ENCODE measurements at regions not wholly inside any gene's neighbourhood (a gene's known extent, or its start where the extent isn't known, plus 50 kb on each side); places are given as distances from the start of the nearest gene placed in this dataset.
"Not testable (repeated sequence)": the region's sequence is repeated elsewhere in the genome, so short reads cannot be mapped to it uniquely, and the experiment has no call there.

- no peaks in the 10 kb centered on the region for H3K36me3 ChIP-seq
- no peaks in the 10 kb centered on the region for H3K27me3 ChIP-seq
- H3K4me1 ChIP-seq: peaks cover 14% of the 10 kb centered on the region
- H3K4me2 ChIP-seq: no peak overlapping the region
- no peak overlapping the region for H3K9ac ChIP-seq
- H3K9me3 ChIP-seq: no peaks in the 10 kb centered on the region
- H4K20me1 ChIP-seq: no peaks in the 10 kb centered on the region
- no peak overlapping the region for H3K4me3 ChIP-seq
- no peak for TF ChIP-seq Cebpa-rat (IDR thresholded peaks at IDR 0.05)
- no peak overlapping the region for H3K27ac ChIP-seq
These were observed 126.8 kb upstream of the FBXL7 start for GRCh38 chr5:15373151-15373550.

GRCh38 chr5:15371184-15371583 lies 128.8 kb upstream of the FBXL7 start:
- no peak overlapping the region for H3K9ac ChIP-seq
- H3K27ac ChIP-seq: no peak overlapping the region
- no peaks in the 10 kb centered on the region for H3K27me3 ChIP-seq
- no peaks in the 10 kb centered on the region for H3K36me3 ChIP-seq
- H4K20me1 ChIP-seq: no peaks in the 10 kb centered on the region
- H3K4me1 ChIP-seq: no peaks in the 10 kb centered on the region
- H3K4me3 ChIP-seq: no peak overlapping the region
- no peak overlapping the region for H3K4me2 ChIP-seq
- TF ChIP-seq Cebpa-rat (IDR thresholded peaks at IDR 0.05): no peak
- no peaks in the 10 kb centered on the region for H3K9me3 ChIP-seq

GRCh38 chr5:15368835-15369234 lies 131.1 kb upstream of the FBXL7 start:
- H3K36me3 ChIP-seq: no peaks in the 10 kb centered on the region
- H3K9me3 ChIP-seq: no peaks in the 10 kb centered on the region
- H3K27me3 ChIP-seq: no peaks in the 10 kb centered on the region
- H3K27ac ChIP-seq: no peak overlapping the region
- TF ChIP-seq Cebpa-rat (IDR thresholded peaks at IDR 0.05): no peak
- no peak overlapping the region for H3K9ac ChIP-seq
- no peaks in the 10 kb centered on the region for H4K20me1 ChIP-seq
- H3K4me1 ChIP-seq: no peaks in the 10 kb centered on the region
- no peak overlapping the region for H3K4me3 ChIP-seq
- no peak overlapping the region for H3K4me2 ChIP-seq

- TF ChIP-seq Cebpa-rat (IDR thresholded peaks at IDR 0.05): no peak
- H3K9ac ChIP-seq: no peak overlapping the region
- no peak overlapping the region for H3K4me3 ChIP-seq
- no peak overlapping the region for H3K4me2 ChIP-seq
- no peaks in the 10 kb centered on the region for H4K20me1 ChIP-seq
- no peaks in the 10 kb centered on the region for H3K36me3 ChIP-seq
- no peak overlapping the region for H3K27ac ChIP-seq
- H3K27me3 ChIP-seq: no peaks in the 10 kb centered on the region
- no peaks in the 10 kb centered on the region for H3K9me3 ChIP-seq
- H3K4me1 ChIP-seq: no peaks in the 10 kb centered on the region
These were observed 132.5 kb upstream of the FBXL7 start for GRCh38 chr5:15367489-15367888.

GRCh38 chr5:15366676-15367391 lies 133.1 kb upstream of the FBXL7 start:
- Histone ChIP-seq H3K9me3 (no peaks in the 10 kb centered on the region), H3K27me3 (no peaks in the 10 kb centered on the region), H3K27ac (no peak overlapping the region), H3K4me3 (no peak overlapping the region), H4K20me1 (no peaks in the 10 kb centered on the region), H3K9ac (no peak overlapping the region), H3K36me3 (no peaks in the 10 kb centered on the region), H3K4me1 (no peaks in the 10 kb centered on the region), H3K4me2 (no peak overlapping the region)
- no peak for TF ChIP-seq Cebpa-rat (IDR thresholded peaks at IDR 0.05)

- Histone ChIP-seq H3K4me3 (no peak overlapping the region), H3K4me1 (no peaks in the 10 kb centered on the region), H3K27me3 (no peaks in the 10 kb centered on the region), H3K9me3 (no peaks in the 10 kb centered on the region), H3K27ac (no peak overlapping the region), H3K9ac (no peak overlapping the region), H3K4me2 (no peak overlapping the region), H3K36me3 (no peaks in the 10 kb centered on the region), H4K20me1 (no peaks in the 10 kb centered on the region)
- TF ChIP-seq Cebpa-rat (IDR thresholded peaks at IDR 0.05): no peak
These were observed 134.9 kb upstream of the FBXL7 start for GRCh38 chr5:15365070-15365469.

GRCh38 chr5:15363601-15364000 lies 136.4 kb upstream of the FBXL7 start:
- H3K9me3 ChIP-seq: no peaks in the 10 kb centered on the region
- no peak overlapping the region for H3K27ac ChIP-seq
- no peaks in the 10 kb centered on the region for H3K36me3 ChIP-seq
- no peak overlapping the region for H3K4me2 ChIP-seq
- no peaks in the 10 kb centered on the region for H3K4me1 ChIP-seq
- H3K27me3 ChIP-seq: no peaks in the 10 kb centered on the region
- TF ChIP-seq Cebpa-rat (IDR thresholded peaks at IDR 0.05): no peak
- H3K4me3 ChIP-seq: no peak overlapping the region
- H3K9ac ChIP-seq: no peak overlapping the region
- H4K20me1 ChIP-seq: no peaks in the 10 kb centered on the region

- H3K4me3 ChIP-seq, H3K36me3 ChIP-seq, H3K27me3 ChIP-seq, H3K4me2 ChIP-seq, H3K27ac ChIP-seq, H4K20me1 ChIP-seq, H3K4me1 ChIP-seq, H3K9me3 ChIP-seq, H3K9ac ChIP-seq: not testable (repeated sequence)
These were observed 142.9 kb upstream of the FBXL7 start for GRCh38 chr5:15357092-15357453.

GRCh38 chr5:15356308-15357091 lies 143.5 kb upstream of the FBXL7 start:
- not testable (repeated sequence) for H3K4me3 ChIP-seq, H3K4me1 ChIP-seq, H4K20me1 ChIP-seq, H3K9ac ChIP-seq, H3K27me3 ChIP-seq, H3K9me3 ChIP-seq, H3K36me3 ChIP-seq, H3K27ac ChIP-seq, H3K4me2 ChIP-seq

GRCh38 chr5:15354021-15354420 lies 146.0 kb upstream of the FBXL7 start:
- no peak for TF ChIP-seq Cebpa-rat (IDR thresholded peaks at IDR 0.05)
- no peaks in the 10 kb centered on the region for H3K36me3 ChIP-seq
- H3K4me1 ChIP-seq: no peaks in the 10 kb centered on the region
- H3K27me3 ChIP-seq: no peaks in the 10 kb centered on the region
- no peaks in the 10 kb centered on the region for H3K9me3 ChIP-seq
- H3K9ac ChIP-seq: no peak overlapping the region
- no peak overlapping the region for H3K4me3 ChIP-seq
- H3K4me2 ChIP-seq: no peak overlapping the region
- no peaks in the 10 kb centered on the region for H4K20me1 ChIP-seq
- no peak overlapping the region for H3K27ac ChIP-seq
